Suppressor macrophage (primary cell): ENCODE measurements at regions not wholly inside any gene's neighbourhood (a gene's known extent, or its start where the extent isn't known, plus 50 kb on each side); places are given as distances from the start of the nearest gene placed in this dataset.

ENCODE experiments used
- DNase-seq, 4 experiments: peaks; one replicate each; pipeline ENCODE4 v3.0.0-alpha.2; 2020 to 2022

GRCh38 chr2:12173271-12173942 is 427.0 kb downstream of the LPIN1 start:
- DNase-seq = no peak

- DNase-seq = peak in 2 of 4 experiments; percentile 40 to 47
These were observed 427.5 kb downstream of the LPIN1 start for GRCh38 chr2:12173943-12174340.

GRCh38 chr2:12175323-12175722 is 428.9 kb downstream of the LPIN1 start:
- DNase-seq = no peak

- DNase-seq = peak; percentile 74 to 89 (median 78)
These were observed 430.4 kb downstream of the LPIN1 start for GRCh38 chr2:12176623-12177454.

- peak in 3 of 4 experiments; percentile 17 to 30 (median 25) for DNase-seq
These were observed 431.2 kb downstream of the LPIN1 start for GRCh38 chr2:12177455-12178288.

- no peak for DNase-seq
These were observed 432.1 kb downstream of the LPIN1 start for GRCh38 chr2:12178289-12179080.

- no peak for DNase-seq
These were observed 433.6 kb downstream of the LPIN1 start for GRCh38 chr2:12180031-12180430.

- DNase-seq = peak; percentile 45 to 74 (median 60)
These were observed 436.7 kb downstream of the LPIN1 start for GRCh38 chr2:12183032-12183645.

GRCh38 chr2:12192762-12193161 is 446.3 kb downstream of the LPIN1 start:
- peak; percentile 59 to 78 (median 65) for DNase-seq

- no peak for DNase-seq
These were observed 448.5 kb downstream of the LPIN1 start for GRCh38 chr2:12194968-12195367.

- no peak for DNase-seq
These were observed 450.1 kb downstream of the LPIN1 start for GRCh38 chr2:12196495-12196894.

GRCh38 chr2:12197133-12197532 is 450.7 kb downstream of the LPIN1 start:
- no peak for DNase-seq

GRCh38 chr2:12199491-12200211 is 453.2 kb downstream of the LPIN1 start:
- no peak for DNase-seq

- peak; percentile 72 to 90 (median 82) for DNase-seq
These were observed 454.9 kb downstream of the LPIN1 start for GRCh38 chr2:12201369-12201768.

GRCh38 chr2:12202313-12203075 is 456.1 kb downstream of the LPIN1 start:
- DNase-seq = no peak

- no peak for DNase-seq
These were observed 457.1 kb downstream of the LPIN1 start for GRCh38 chr2:12203528-12203927.

- peak; percentile 23 to 55 (median 44) for DNase-seq
These were observed 458.7 kb downstream of the LPIN1 start for GRCh38 chr2:12205086-12205485.

- DNase-seq = no peak
These were observed 461.1 kb downstream of the LPIN1 start for GRCh38 chr2:12207491-12207890.

- no peak for DNase-seq
These were observed 463.8 kb downstream of the LPIN1 start for GRCh38 chr2:12210016-12210933.
